ENCODE measurements at regions not wholly inside any gene's neighbourhood (a gene's known extent, or its start where the extent isn't known, plus 50 kb on each side); places are given as distances from the start of the nearest gene placed in this dataset.

- no peak for DNase-seq
These were observed 150.4 kb upstream of the GAREM1 start for GRCh38 chr18:32621034-32621433.

GRCh38 chr18:32618546-32618945, 147.9 kb upstream of the GAREM1 start:
- no peak for DNase-seq

DNA sequence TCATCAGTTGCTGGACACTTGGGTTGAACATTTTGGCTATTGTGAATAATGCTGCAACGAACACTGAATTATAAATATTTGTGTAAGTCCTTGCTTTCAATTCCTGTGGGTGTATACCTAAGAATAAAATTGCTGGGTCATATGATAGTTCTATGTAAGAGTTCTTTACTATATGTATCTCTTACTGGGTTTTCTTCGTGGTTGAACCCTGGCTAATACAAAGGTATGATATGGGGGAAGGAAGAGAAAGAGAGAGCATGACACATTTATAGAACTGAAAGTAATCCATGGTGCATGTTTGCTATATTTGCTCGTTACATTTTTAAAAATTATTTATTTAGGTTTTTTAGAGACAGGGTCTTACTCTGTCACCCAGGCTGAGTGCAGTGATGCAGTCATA, 143.1 kb upstream of the GAREM1 start:
- DNase-seq = no peak

DNA sequence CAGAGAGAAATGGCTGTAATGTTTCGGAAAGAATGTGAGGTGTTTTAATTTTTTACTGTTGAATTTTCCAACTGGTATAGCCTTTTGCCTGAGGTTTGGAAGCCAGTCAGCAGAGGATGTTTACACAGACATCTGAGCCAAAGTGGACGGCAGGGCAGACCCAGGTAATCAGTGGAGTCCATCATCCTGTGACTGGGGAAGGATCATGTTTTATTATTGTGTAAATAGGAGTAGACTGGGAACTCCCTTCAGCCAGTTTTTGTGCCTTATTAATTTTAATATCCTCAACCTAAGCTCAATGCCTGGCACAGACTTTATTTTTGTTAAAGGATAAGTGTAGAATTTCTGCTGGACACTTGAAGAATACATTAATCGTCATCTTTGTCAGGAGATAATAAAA, 142.0 kb upstream of the GAREM1 start:
- no peak for DNase-seq

DNA sequence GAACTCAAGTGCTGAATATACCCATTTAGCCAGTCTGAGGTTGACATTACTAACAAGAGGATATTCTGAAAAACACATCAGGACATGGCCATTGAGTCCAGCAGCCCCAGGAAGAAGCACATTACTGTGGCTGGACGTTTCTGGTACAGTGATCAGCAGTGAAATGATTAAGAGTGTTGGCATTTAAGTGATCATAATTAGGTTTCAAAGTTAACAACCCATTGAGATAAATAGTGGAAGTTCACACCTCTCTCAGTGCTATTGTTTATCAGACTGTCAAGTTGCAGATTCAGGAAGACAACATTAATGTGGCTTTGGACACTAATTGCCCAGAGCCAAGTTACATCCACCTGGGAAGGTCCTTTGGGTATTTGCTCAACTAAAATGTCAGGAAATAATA, 139.5 kb upstream of the GAREM1 start:
- no peak for DNase-seq

DNA sequence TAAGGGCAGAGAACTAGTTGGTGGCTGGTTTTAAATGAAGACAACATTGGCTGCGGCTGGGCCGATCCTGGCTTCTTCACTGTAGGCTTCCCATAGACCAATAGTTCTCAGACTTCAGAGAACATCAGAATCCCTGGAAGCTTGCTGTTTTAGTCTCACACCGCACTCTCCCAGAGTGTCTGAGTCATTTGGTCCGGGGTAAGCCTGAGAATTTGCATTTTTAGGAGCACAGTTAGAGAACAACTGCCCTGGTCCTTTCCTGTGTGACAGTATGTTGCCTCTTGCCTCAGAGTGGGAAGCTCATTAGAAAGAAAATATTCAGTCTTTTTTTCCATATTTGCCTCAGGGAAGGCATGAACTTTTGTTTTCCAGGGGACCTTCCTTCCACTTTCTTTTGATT, 137.1 kb upstream of the GAREM1 start:
- no peak for DNase-seq

GRCh38 chr18:32598144-32598543, 127.5 kb upstream of the GAREM1 start:
- no peak for DNase-seq

DNA sequence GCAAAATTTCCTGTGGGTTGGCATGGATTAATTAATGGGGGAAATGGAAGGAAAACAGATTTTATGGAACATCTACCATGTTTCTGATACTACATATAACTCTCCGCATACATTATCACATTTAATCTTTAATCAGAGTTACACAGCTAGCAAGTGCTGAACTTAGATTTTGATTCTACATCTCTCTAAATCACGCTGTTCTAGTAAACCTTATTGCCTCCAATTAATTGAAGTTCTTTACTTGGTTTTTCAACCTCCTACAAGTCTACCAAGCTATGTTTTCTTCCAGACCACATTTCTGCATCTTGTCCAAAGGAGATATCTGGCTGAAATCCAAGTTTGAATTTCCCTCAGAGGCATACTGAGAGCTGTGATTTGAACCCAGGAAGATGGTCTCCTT, 125.8 kb upstream of the GAREM1 start:
- no peak for DNase-seq

DNA sequence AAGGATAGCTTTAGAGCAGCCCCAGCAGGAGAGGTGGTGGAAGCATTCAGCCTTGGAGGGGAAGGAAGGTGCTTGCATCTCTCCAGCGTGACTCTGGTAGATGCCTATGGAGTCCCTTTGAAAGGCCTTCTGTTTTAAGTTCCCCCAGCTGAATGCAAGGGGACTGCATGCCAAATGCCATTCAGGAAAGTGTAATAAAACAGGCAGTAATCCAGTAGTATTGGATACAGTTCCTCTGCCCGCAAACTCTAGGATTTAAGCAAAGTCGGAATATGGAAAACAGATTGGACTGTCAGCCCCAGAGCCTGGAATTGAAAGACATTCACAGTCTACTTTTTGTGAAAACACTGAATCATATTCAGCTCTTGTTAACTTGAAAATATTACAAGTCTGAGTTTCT, 125.2 kb upstream of the GAREM1 start:
- no peak for DNase-seq

GRCh38 chr18:32588191-32588590, 117.5 kb upstream of the GAREM1 start:
- DNase-seq = no peak

GRCh38 chr18:32583431-32583830, 112.7 kb upstream of the GAREM1 start:
- no peak for DNase-seq

GRCh38 chr18:32582455-32582854, 111.8 kb upstream of the GAREM1 start:
- no peak for DNase-seq

DNA sequence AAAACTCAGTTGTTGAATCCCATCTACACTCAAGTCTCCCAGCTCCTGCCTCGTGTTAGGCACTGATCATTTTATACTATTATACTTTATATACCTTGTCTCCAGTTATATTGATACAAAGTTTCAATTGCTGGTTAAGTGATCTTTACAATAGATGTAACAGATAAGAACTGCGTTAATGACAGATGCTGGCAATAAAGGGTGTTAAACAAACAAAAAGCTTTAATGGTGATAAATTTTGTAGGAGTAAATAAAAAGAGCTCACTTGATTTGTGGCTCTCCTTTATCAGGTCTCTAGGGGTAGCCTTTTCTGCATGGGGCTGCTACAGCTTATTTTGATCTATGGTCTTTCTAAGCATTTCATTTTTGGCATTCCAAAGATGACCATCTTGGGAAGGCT, 106.9 kb upstream of the GAREM1 start:
- DNase-seq = no peak

- DNase-seq = no peak
These were observed 105.7 kb upstream of the GAREM1 start for GRCh38 chr18:32576296-32576916.

GRCh38 chr18:32566960-32567359, 96.3 kb upstream of the GAREM1 start:
- DNase-seq = no peak

DNA sequence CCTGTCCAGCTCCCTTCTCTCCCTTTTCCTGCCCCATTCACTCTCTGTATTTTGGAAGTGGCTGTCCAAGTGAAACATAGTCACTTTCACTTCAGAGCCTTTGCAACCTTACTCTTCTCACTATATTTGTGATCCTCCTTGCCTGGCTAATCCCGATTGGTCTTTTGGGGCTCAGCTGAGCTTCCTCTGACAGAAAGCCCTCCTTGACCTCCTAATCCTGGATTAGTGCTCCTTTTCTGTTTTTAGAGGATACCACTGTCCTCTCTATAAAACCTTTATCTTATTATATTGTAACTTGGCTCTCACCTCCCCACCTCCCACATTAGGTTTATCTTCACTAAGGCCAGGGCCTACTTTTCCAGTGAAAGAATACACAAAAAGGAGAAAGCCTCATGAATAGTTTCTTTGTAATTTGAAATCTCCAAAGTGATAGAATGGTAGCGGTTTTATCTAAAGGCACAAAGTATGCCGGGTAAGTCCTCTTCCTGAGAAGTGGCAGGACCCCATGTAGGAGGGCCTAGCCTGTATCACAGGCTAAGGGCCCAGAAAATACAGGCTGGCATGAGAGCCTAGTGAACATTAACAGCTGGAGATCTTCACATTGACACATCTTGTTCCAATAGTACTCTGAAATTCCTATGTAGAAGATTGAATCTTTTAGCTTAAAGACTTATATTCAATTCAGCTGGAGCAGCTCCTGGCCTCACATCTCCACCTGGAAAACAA, 83.1 kb upstream of the GAREM1 start:
- no peak for DNase-seq

- no peak for DNase-seq
These were observed 82.5 kb upstream of the GAREM1 start for GRCh38 chr18:32553174-32553573.

- peak; percentile 51 to 62 for DNase-seq
These were observed 81.8 kb upstream of the GAREM1 start for GRCh38 chr18:32552421-32553030.

DNA sequence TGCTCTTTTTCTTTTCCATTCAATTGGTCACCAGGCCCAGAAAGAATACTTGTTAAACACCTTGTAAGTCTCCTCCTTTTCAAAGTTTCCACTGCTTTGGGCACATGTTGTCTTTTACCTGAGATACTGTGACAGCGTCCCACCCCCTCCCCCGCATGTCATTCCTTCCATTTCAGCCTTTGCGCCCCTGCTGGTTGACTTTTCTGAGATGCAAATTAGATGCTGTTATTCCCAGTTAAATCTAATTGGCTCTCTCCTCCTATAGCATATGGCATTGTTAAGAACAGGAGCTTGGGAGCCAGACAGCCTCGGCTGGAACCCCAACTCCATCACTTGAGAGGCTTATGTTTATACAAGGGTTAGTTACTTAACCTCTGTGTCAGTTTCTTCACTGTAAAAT, 80.3 kb upstream of the GAREM1 start:
- no peak for DNase-seq

GRCh38 chr18:32549248-32550110, 78.8 kb upstream of the GAREM1 start:
- DNase-seq = peak; percentile 23 to 34

DNA sequence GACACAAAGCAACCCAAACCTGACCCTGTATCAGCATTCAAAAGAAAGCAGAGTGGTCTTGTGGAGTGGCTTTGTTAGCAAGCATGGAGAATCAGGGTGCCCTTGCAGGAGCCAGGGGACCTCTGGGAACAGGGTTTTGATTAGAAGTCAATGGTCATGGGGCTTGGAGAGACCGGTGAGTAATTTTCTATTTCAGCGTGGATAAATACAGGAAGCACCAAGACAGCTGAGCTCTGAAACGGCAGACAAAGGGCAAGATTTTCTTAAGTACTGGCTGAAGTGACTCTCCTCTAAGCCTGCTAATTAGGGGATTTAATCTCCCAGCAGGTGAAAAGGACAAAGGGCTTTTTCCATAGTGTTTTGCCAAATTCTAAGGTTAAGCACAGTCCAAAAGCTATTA, 78.0 kb upstream of the GAREM1 start:
- DNase-seq = no peak

GRCh38 chr18:32545631-32546030, 74.9 kb upstream of the GAREM1 start:
- DNase-seq = no peak

GRCh38 chr18:32544088-32544487, 73.4 kb upstream of the GAREM1 start:
- no peak for DNase-seq

All from activated CD4-positive, alpha-beta T cell treated with anti-CD3 and anti-CD28 coated beads for 4 hours (primary cell).